SK-N-SH (cell line): ENCODE measurements at regions not wholly inside any gene's neighbourhood (a gene's known extent, or its start where the extent isn't known, plus 50 kb on each side); places are given as distances from the start of the nearest gene placed in this dataset.

Experiments used
- CTCF ChIA-PET: fragments of 300-600, 350-600 bp; formaldehyde crosslinking; extraction: SDS; loops from one replicate; lab custom pipeline; 2021; lab: Yijun Ruan, JAX
- POLR2A ChIA-PET: fragments of 350-600 bp; sonication (Branson Sonifier 250); formaldehyde crosslinking; extraction: SDS; loops from one replicate; lab custom pipeline; 2020; ENCODE audit warnings: antibody characterized with exemption, inconsistent platforms; lab: Yijun Ruan, JAX
- DNase-seq: peaks from one replicate; pipeline ENCODE4 v3.0.0; 2012
- H2AFZ ChIP-seq: fragments of 200-600 bp; sonication (generic); 2 replicates; pipeline ENCODE4 v1.8.1; 2016; ENCODE audit warnings: antibody characterized with exemption, mild to moderate bottlenecking, low read depth
- H3F3A ChIP-seq: fragments of 200-600 bp; sonication (generic); replicated peaks from 2 replicates; pipeline ENCODE3; 2016; ENCODE audit warnings: antibody characterized with exemption, mild to moderate bottlenecking; ENCODE audit not compliant: insufficient read depth
- H3K27ac ChIP-seq, 2 experiments: fragments of 200-500 bp in 1 of 2; fragments of 200-600 bp in 1 of 2; sonication (Bioruptor generic) in 1 of 2; sonication (generic), shearing (Covaris generic) in 1 of 2; 2 replicates each; pipeline versions ENCODE4 v1.5.1 to v1.6.1; 2014 to 2016; ENCODE audit warnings: low read depth in 2 of 2, inconsistent platforms in 1 of 2, low read length in 1 of 2, mild to moderate bottlenecking in 1 of 2, mixed read lengths in 1 of 2
- H3K27me3 ChIP-seq: fragments of 200-600 bp; sonication (generic), shearing (Covaris generic); 2 replicates; pipeline ENCODE4 v1.6.1; 2016; ENCODE audit warnings: mixed run types; ENCODE audit not compliant: insufficient read depth
- H3K36me3 ChIP-seq, 2 experiments: fragments of 200-500 bp in 1 of 2; fragments of 200-600 bp in 1 of 2; sonication (Bioruptor generic) in 1 of 2; sonication (generic) in 1 of 2; replicated peaks in 1 of 2; 2 replicates each; pipeline versions ENCODE3 to v1.5.1; 2014 to 2016; ENCODE audit warnings: low read length in 1 of 2, mild to moderate bottlenecking in 1 of 2; ENCODE audit not compliant: insufficient read depth in 2 of 2, control insufficient read depth in 1 of 2
- H3K4me1 ChIP-seq, 2 experiments: fragments of 200-500 bp in 1 of 2; fragments of 200-600 bp in 1 of 2; sonication (Bioruptor generic) in 1 of 2; sonication (generic), shearing (Covaris generic) in 1 of 2; 2 replicates each; pipeline versions ENCODE4 v1.5.1 to v1.6.1; 2014 to 2016; ENCODE audit warnings: low read depth in 1 of 2, low read length in 1 of 2, mixed run types in 1 of 2; ENCODE audit not compliant: insufficient read depth in 2 of 2, control insufficient read depth in 1 of 2
- H3K4me2 ChIP-seq: fragments of 200-600 bp; sonication (generic), shearing (Covaris generic); 2 replicates; pipeline ENCODE4 v1.6.1; 2017; ENCODE audit warnings: mixed run types
- H3K4me3 ChIP-seq, 2 experiments: fragments of 200-500 bp in 1 of 2; fragments of 200-600 bp in 1 of 2; sonication (Bioruptor generic) in 1 of 2; sonication (generic), shearing (Covaris generic) in 1 of 2; 2 replicates each; pipeline versions ENCODE4 v1.5.1 to v1.8.1; 2014 to 2016; ENCODE audit warnings: low read depth in 2 of 2, inconsistent platforms in 1 of 2, low read length in 1 of 2, mild to moderate bottlenecking in 1 of 2, mixed read lengths in 1 of 2, moderate library complexity in 1 of 2
- H3K79me2 ChIP-seq: fragments of 200-600 bp; sonication (generic); 2 replicates; pipeline ENCODE4 v1.8.1; 2017; ENCODE audit warnings: mild to moderate bottlenecking; ENCODE audit not compliant: insufficient read depth
- H3K9ac ChIP-seq: fragments of 200-600 bp; sonication (generic); 2 replicates; pipeline ENCODE4 v1.6.1; 2017; ENCODE audit warnings: mixed run types
- H3K9me2 ChIP-seq: fragments of 200-600 bp; sonication (generic); 2 replicates; pipeline ENCODE4 v1.6.1; 2017; ENCODE audit warnings: mixed run types
- H3K9me3 ChIP-seq: fragments of 200-600 bp; sonication (generic); 2 replicates; pipeline ENCODE4 v1.6.1; 2017; ENCODE audit warnings: mixed run types, mild to moderate bottlenecking, moderate library complexity
- H4K20me1 ChIP-seq: fragments of 200-600 bp; sonication (generic); 2 replicates; pipeline ENCODE4 v1.6.1; 2017; ENCODE audit warnings: mild to moderate bottlenecking, mixed run types; ENCODE audit not compliant: insufficient read depth
- ELF1 ChIP-seq: IDR thresholded peaks from 2 replicates; pipeline ENCODE4 v1.4.0; 2012
- EP300 ChIP-seq, 2 experiments: IDR thresholded peaks; 2 replicates each; pipeline versions ENCODE4 v1.4.0 to v1.6.1; 2012; ENCODE audit warnings: borderline replicate concordance in 1 of 2, low read depth in 1 of 2, low read length in 1 of 2
- EZH2phosphoT487 ChIP-seq: fragments of 200-600 bp; sonication (generic); IDR thresholded peaks from 2 replicates; pipeline ENCODE4 v1.6.1; 2017; ENCODE audit warnings: low read depth, mixed run types, mild to moderate bottlenecking, antibody characterized with exemption, moderate library complexity, borderline replicate concordance
- FOSL2 ChIP-seq: IDR thresholded peaks from 2 replicates; pipeline ENCODE4 v1.4.0; 2012; ENCODE audit warnings: low read depth, mild to moderate bottlenecking, moderate library complexity, borderline replicate concordance
- FOXJ3 ChIP-seq: sonication (generic); formaldehyde crosslinking; IDR thresholded peaks from 2 replicates; pipeline ENCODE4 v1.5.1; 2020; ENCODE audit warnings: mild to moderate bottlenecking, missing genetic modification reagents
- FOXM1 ChIP-seq: IDR thresholded peaks from 2 replicates; pipeline ENCODE4 v1.4.0; 2012; ENCODE audit warnings: low read depth, mild to moderate bottlenecking
- MEF2A ChIP-seq: IDR thresholded peaks from 2 replicates; pipeline ENCODE4 v1.4.0; 2012; ENCODE audit warnings: low read depth, borderline replicate concordance
- NFIC ChIP-seq: IDR thresholded peaks from 2 replicates; pipeline ENCODE4 v1.4.0; 2012; ENCODE audit warnings: borderline replicate concordance
- NRF1 ChIP-seq: IDR thresholded peaks from 2 replicates; pipeline ENCODE4 v1.6.1; 2012; ENCODE audit warnings: low read depth, mild to moderate bottlenecking, low read length
- POLR2AphosphoS5 ChIP-seq: IDR thresholded peaks from 2 replicates; pipeline ENCODE4 v1.6.1; 2012; ENCODE audit warnings: low read depth, low read length
- RAD21 ChIP-seq: IDR thresholded peaks from 2 replicates; pipeline ENCODE4 v1.6.1; 2012; ENCODE audit warnings: mild to moderate bottlenecking, low read length
- RCOR1 ChIP-seq: fragments of 150-350 bp; IDR thresholded peaks from 2 replicates; pipeline ENCODE4 v1.6.1; 2017; ENCODE audit warnings: antibody characterized with exemption, low read length
- TAF1 ChIP-seq: IDR thresholded peaks from 2 replicates; pipeline ENCODE4 v1.6.1; 2012; ENCODE audit warnings: low read depth, mild to moderate bottlenecking, low read length, moderate library complexity, borderline replicate concordance
- TCF12 ChIP-seq: IDR thresholded peaks from 2 replicates; pipeline ENCODE4 v1.4.0; 2012
- TEAD4 ChIP-seq: IDR thresholded peaks from 2 replicates; pipeline ENCODE4 v1.4.0; 2012; ENCODE audit warnings: mild to moderate bottlenecking, borderline replicate concordance; ENCODE audit not compliant: insufficient read depth
- YY1 ChIP-seq: IDR thresholded peaks from 2 replicates; pipeline ENCODE4 v1.4.0; 2012; ENCODE audit warnings: low read depth, mild to moderate bottlenecking
- WGBS: methylation state at CpG from one replicate; pipeline ENCODE4 v1.1.6; 2017; ENCODE audit warnings: low lambda C conversion rate; 5-methylcytosine and 5-hydroxymethylcytosine counted together
- TF ChIP-seq, protein P1 (sequence below): IDR thresholded peaks from 2 replicates; pipeline ENCODE4 v1.4.0; 2012; ENCODE audit warnings: low read depth
- TF ChIP-seq, protein P2 (sequence below): IDR thresholded peaks from 2 replicates; pipeline ENCODE4 v1.4.0; 2012; ENCODE audit warnings: low read depth, borderline replicate concordance
- TF ChIP-seq, protein P3 (sequence below): fragments of 150-350 bp; IDR thresholded peaks from 2 replicates; pipeline ENCODE4 v1.6.1; 2016; ENCODE audit warnings: mild to moderate bottlenecking, low read depth, low read length
- TF ChIP-seq, protein P4 (sequence below): IDR thresholded peaks from 2 replicates; pipeline ENCODE4 v1.4.0; 2012; ENCODE audit warnings: low read depth, borderline replicate concordance
- TF ChIP-seq, protein P5 (sequence below): IDR thresholded peaks from 2 replicates; pipeline ENCODE4; 2012
- TF ChIP-seq, protein P6 (sequence below): fragments of 150-350 bp; IDR thresholded peaks from 2 replicates; pipeline ENCODE4 v1.6.1; 2017; ENCODE audit warnings: antibody characterized with exemption, low read length, low read depth, borderline replicate concordance

DNA sequence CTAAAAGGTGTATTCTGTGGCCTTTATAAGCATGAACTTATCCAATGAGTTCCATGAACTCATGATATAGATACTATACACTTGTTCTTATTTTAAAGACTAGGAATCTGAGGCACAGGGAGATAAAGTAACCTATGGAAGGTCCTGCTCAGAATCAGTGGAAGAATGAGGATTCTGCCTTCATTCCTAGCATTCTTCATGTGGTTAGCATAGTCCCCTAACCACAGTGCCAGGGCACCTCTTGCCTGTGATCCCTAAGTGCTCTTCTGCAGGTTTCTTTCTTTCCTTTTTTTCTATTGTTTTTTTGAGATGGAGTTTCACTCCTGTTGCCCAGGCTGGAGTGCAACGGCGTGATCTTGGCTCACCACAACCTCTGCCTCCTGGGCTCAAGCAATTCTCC, 174.1 kb downstream of the C9orf152 start:
- Histone ChIP-seq H3K9me2 (no peaks in the 10 kb centered on the region), H3K4me2 (peak overlapping the region; percentile 8; the same call in 1 of the 2 replicates), H3K4me1 (peaks cover 0 to 27% of the 10 kb centered on the region in 2 experiments; a peak in 2 of 4 replicates), H3K79me2 (peaks cover 19% of the 10 kb centered on the region), H3K4me3 (no peak overlapping the region), H3K9ac (no peak overlapping the region), H3K27ac (peak overlapping the region in 1 of 2 experiments; percentile 46; a peak in 3 of 4 replicates), H3F3A (peaks cover 42% of the 10 kb centered on the region), H4K20me1 (no peaks in the 10 kb centered on the region), H3K9me3 (no peaks in the 10 kb centered on the region), H2AFZ (no peak overlapping the region), H3K36me3 (no peaks in the 10 kb centered on the region), H3K27me3 (no peaks in the 10 kb centered on the region)
- 85% methylated on average over 2 of the region's 2 CpGs for WGBS
- ChIA-PET CTCF (no interaction called here), POLR2A (no interaction called here)
- DNase-seq = no peak
- TF ChIP-seq TAF1 (no peak), FOSL2 (no peak), FOXM1 (no peak), TCF12 (peak; percentile 50; the same call in 1 of the 2 replicates), TEAD4 (peak; percentile 72)
- TF ChIP-seq, protein P1, sequence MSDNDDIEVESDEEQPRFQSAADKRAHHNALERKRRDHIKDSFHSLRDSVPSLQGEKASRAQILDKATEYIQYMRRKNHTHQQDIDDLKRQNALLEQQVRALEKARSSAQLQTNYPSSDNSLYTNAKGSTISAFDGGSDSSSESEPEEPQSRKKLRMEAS = no peak
- TF ChIP-seq, protein P2, sequence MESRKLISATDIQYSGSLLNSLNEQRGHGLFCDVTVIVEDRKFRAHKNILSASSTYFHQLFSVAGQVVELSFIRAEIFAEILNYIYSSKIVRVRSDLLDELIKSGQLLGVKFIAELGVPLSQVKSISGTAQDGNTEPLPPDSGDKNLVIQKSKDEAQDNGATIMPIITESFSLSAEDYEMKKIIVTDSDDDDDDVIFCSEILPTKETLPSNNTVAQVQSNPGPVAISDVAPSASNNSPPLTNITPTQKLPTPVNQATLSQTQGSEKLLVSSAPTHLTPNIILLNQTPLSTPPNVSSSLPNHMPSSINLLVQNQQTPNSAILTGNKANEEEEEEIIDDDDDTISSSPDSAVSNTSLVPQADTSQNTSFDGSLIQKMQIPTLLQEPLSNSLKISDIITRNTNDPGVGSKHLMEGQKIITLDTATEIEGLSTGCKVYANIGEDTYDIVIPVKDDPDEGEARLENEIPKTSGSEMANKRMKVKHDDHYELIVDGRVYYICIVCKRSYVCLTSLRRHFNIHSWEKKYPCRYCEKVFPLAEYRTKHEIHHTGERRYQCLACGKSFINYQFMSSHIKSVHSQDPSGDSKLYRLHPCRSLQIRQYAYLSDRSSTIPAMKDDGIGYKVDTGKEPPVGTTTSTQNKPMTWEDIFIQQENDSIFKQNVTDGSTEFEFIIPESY = no peak
- TF ChIP-seq, protein P3, sequence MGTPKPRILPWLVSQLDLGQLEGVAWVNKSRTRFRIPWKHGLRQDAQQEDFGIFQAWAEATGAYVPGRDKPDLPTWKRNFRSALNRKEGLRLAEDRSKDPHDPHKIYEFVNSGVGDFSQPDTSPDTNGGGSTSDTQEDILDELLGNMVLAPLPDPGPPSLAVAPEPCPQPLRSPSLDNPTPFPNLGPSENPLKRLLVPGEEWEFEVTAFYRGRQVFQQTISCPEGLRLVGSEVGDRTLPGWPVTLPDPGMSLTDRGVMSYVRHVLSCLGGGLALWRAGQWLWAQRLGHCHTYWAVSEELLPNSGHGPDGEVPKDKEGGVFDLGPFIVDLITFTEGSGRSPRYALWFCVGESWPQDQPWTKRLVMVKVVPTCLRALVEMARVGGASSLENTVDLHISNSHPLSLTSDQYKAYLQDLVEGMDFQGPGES = no peak

DNA sequence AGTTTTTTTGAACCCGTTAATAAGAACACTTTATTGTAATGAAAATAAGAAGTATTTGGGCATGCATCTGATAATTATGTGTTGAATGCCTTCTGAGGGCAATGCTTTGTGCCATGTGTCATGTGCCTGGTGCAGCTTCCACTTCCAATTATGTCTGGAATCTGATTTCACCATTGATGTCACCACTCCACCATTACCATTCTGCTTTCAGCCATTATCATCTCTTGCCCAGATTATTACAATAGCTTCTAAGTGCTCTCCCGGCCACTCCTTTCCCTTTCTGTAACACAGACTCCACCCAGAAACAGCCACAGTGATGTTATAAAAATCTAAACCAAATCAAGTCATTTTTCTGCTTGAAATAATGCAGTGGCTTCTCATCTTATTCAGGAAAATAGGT, 171.7 kb downstream of the C9orf152 start:
- Histone ChIP-seq H3K9me3 (no peaks in the 10 kb centered on the region), H3K4me3 (no peak overlapping the region), H3K36me3 (no peaks in the 10 kb centered on the region), H3K4me1 (peaks cover 0 to 7% of the 10 kb centered on the region in 2 experiments; a peak in 2 of 4 replicates), H2AFZ (no peak overlapping the region), H3K79me2 (peaks cover 12% of the 10 kb centered on the region), H3K9me2 (no peaks in the 10 kb centered on the region), H3K27ac (no peak overlapping the region), H3K9ac (no peak overlapping the region), H3K4me2 (no peak overlapping the region), H3F3A (peaks cover 35% of the 10 kb centered on the region), H4K20me1 (no peaks in the 10 kb centered on the region), H3K27me3 (no peaks in the 10 kb centered on the region)
- CTCF ChIA-PET = no interaction called here
- no peak for DNase-seq
- POLR2A ChIA-PET = no interaction called here
- 76% methylated on average over 2 of the region's 2 CpGs for WGBS
- TF ChIP-seq NRF1 (no peak), MEF2A (no peak), ELF1 (no peak), TCF12 (no peak), YY1 (no peak), NFIC (no peak), FOXJ3 (CRISPR knock-in tag) (no peak), POLR2AphosphoS5 (no peak), RAD21 (no peak), TEAD4 (no peak), EP300 (IDR thresholded peaks at IDR 0.05; ENCODE audit: borderline replicate concordance in 1 of 2, low read depth in 1 of 2, low read length in 1 of 2) (no peak), RCOR1 (no peak), EZH2phosphoT487 (no peak)
- TF ChIP-seq, protein P4, sequence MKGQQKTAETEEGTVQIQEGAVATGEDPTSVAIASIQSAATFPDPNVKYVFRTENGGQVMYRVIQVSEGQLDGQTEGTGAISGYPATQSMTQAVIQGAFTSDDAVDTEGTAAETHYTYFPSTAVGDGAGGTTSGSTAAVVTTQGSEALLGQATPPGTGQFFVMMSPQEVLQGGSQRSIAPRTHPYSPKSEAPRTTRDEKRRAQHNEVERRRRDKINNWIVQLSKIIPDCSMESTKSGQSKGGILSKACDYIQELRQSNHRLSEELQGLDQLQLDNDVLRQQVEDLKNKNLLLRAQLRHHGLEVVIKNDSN = no peak
- TF ChIP-seq, protein P3 = no peak
- TF ChIP-seq, protein P5, sequence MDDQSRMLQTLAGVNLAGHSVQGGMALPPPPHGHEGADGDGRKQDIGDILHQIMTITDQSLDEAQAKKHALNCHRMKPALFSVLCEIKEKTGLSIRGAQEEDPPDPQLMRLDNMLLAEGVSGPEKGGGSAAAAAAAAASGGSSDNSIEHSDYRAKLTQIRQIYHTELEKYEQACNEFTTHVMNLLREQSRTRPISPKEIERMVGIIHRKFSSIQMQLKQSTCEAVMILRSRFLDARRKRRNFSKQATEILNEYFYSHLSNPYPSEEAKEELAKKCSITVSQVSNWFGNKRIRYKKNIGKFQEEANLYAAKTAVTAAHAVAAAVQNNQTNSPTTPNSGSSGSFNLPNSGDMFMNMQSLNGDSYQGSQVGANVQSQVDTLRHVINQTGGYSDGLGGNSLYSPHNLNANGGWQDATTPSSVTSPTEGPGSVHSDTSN = no peak
- TF ChIP-seq, protein P6, sequence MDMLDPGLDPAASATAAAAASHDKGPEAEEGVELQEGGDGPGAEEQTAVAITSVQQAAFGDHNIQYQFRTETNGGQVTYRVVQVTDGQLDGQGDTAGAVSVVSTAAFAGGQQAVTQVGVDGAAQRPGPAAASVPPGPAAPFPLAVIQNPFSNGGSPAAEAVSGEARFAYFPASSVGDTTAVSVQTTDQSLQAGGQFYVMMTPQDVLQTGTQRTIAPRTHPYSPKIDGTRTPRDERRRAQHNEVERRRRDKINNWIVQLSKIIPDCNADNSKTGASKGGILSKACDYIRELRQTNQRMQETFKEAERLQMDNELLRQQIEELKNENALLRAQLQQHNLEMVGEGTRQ = no peak
